KMS-11 (cell line): ENCODE measurements at regions not wholly inside any gene's neighbourhood (a gene's known extent, or its start where the extent isn't known, plus 50 kb on each side); places are given as distances from the start of the nearest gene placed in this dataset.

Experiments
- H2AFZ ChIP-seq: fragments of 200-600 bp; sonication (generic); 2 replicates; pipeline ENCODE4 v1.6.1; 2016; ENCODE audit warnings: antibody characterized with exemption, mixed run types, low read depth
- H3K27ac ChIP-seq: fragments of 200-600 bp; sonication (generic); 2 replicates; pipeline ENCODE4 v1.6.1; 2016; ENCODE audit warnings: mild to moderate bottlenecking, mixed run types
- H3K27me3 ChIP-seq: fragments of 200-600 bp; sonication (generic); 2 replicates; pipeline ENCODE4 v1.6.1; 2017; ENCODE audit warnings: mild to moderate bottlenecking, low read depth, mixed run types, moderate library complexity; ENCODE audit not compliant: insufficient read depth
- H3K36me3 ChIP-seq: fragments of 200-600 bp; sonication (generic); 2 replicates; pipeline ENCODE4 v1.6.1; 2017; ENCODE audit warnings: mild to moderate bottlenecking, mixed run types; ENCODE audit not compliant: insufficient read depth
- H3K4me1 ChIP-seq: fragments of 200-600 bp; sonication (generic); 2 replicates; pipeline ENCODE4 v1.6.1; 2016; ENCODE audit warnings: mild to moderate bottlenecking, low read depth, mixed run types; ENCODE audit not compliant: poor library complexity, severe bottlenecking
- H3K4me2 ChIP-seq: fragments of 200-600 bp; sonication (generic); 2 replicates; pipeline ENCODE4 v1.7.0; 2016; ENCODE audit warnings: mild to moderate bottlenecking, mixed run types
- H3K4me3 ChIP-seq: fragments of 200-600 bp; sonication (generic); IDR thresholded peaks from 2 replicates; pipeline ENCODE4 v1.6.1; 2017; ENCODE audit warnings: low read depth, low read length, mixed read lengths; ENCODE audit not compliant: insufficient read depth
- H3K79me2 ChIP-seq: fragments of 200-600 bp; sonication (generic); 2 replicates; pipeline ENCODE4 v1.6.1; 2016; ENCODE audit warnings: low read depth, mixed run types; ENCODE audit not compliant: insufficient read depth
- H3K9ac ChIP-seq: fragments of 200-600 bp; sonication (generic); 2 replicates; pipeline ENCODE4 v1.6.1; 2016; ENCODE audit warnings: mild to moderate bottlenecking, mixed run types
- H4K20me1 ChIP-seq: fragments of 200-600 bp; sonication (generic); 2 replicates; pipeline ENCODE4 v1.6.1; 2016; ENCODE audit warnings: mild to moderate bottlenecking, mixed run types; ENCODE audit not compliant: insufficient read depth
- TF ChIP-seq, protein P1 (sequence below): fragments of 200-600 bp; sonication (generic); conservative IDR thresholded peaks from 2 replicates; pipeline ENCODE4 v1.6.1; 2017; ENCODE audit warnings: low read depth, mild to moderate bottlenecking, antibody characterized with exemption, low read length, moderate library complexity, mixed read lengths

DNA sequence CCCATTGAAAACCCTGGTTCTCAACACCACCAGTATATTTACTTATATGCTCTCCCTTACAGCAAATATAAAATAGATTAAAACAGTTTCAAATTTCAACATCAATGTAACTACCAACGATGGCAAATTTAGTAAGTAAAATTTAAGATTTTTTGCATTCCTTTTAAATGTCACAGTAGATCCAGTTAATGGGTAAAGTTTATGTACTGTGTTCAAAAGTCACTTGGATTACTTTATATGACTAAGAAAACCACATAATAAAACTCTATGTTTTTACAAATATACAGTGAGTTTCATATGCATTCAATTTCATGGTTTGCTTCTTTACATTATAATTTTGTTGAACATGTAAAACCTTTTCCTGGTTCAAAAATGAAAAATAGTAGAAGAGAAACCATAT lies 364.6 kb downstream of the AASDHPPT start:
- no peak overlapping the region for H3K4me3 ChIP-seq
- TF ChIP-seq, protein P1, sequence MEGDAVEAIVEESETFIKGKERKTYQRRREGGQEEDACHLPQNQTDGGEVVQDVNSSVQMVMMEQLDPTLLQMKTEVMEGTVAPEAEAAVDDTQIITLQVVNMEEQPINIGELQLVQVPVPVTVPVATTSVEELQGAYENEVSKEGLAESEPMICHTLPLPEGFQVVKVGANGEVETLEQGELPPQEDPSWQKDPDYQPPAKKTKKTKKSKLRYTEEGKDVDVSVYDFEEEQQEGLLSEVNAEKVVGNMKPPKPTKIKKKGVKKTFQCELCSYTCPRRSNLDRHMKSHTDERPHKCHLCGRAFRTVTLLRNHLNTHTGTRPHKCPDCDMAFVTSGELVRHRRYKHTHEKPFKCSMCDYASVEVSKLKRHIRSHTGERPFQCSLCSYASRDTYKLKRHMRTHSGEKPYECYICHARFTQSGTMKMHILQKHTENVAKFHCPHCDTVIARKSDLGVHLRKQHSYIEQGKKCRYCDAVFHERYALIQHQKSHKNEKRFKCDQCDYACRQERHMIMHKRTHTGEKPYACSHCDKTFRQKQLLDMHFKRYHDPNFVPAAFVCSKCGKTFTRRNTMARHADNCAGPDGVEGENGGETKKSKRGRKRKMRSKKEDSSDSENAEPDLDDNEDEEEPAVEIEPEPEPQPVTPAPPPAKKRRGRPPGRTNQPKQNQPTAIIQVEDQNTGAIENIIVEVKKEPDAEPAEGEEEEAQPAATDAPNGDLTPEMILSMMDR = no peak
- no peaks in the 10 kb centered on the region for H3K36me3 ChIP-seq
- no peaks in the 10 kb centered on the region for H3K4me1 ChIP-seq
- no peaks in the 10 kb centered on the region for H3K79me2 ChIP-seq
- no peak overlapping the region for H3K9ac ChIP-seq
- no peaks in the 10 kb centered on the region for H3K27me3 ChIP-seq
- no peak overlapping the region for H3K4me2 ChIP-seq
- H4K20me1 ChIP-seq = no peaks in the 10 kb centered on the region
- no peak overlapping the region for H3K27ac ChIP-seq
- no peak overlapping the region for H2AFZ ChIP-seq

DNA sequence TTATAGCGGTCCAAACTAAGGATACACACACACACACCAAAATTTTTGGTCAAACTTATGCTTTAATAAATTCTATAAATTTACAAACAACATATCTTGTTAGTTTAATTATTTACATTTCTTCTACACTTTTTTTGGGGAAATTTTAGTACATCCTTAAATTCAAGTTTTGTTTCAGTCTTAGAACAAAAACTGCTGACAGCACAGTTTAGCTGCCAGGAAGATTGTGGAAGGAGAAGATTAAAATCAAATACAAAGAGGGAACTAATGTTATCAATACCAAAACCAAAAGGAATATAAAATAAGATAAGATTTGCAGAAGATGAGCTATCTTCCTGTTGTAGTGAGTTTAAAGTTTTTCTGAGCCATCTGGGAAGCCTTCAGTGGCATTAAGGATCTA lies 368.8 kb downstream of the AASDHPPT start:
- H3K4me1 ChIP-seq = no peaks in the 10 kb centered on the region
- TF ChIP-seq, protein P1 = no peak
- no peaks in the 10 kb centered on the region for H3K27me3 ChIP-seq
- no peaks in the 10 kb centered on the region for H3K36me3 ChIP-seq
- no peak overlapping the region for H3K4me2 ChIP-seq
- H3K4me3 ChIP-seq = no peak overlapping the region
- H2AFZ ChIP-seq = no peak overlapping the region
- no peak overlapping the region for H3K9ac ChIP-seq
- no peak overlapping the region for H3K27ac ChIP-seq
- H4K20me1 ChIP-seq = no peaks in the 10 kb centered on the region
- H3K79me2 ChIP-seq = no peaks in the 10 kb centered on the region

DNA sequence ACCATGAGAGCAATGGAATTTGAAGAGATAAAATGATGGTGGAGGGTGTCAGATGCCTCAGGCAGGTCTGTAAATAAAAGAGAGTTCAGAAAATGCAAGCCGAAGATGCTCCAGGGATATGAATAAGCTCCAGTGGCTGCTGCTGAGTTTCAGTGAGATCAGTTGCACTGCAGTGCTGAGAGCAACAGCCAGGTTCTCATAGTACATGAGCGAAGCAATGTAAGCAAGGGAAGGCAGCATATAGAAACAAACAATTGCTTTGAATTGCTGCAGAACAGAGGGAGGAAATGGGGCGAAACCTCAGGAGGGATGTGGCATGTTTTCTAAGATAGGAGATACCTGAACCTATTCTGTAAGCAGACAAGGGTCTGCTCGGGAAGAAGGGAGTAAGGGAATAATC lies 369.5 kb downstream of the AASDHPPT start:
- no peak overlapping the region for H3K4me2 ChIP-seq
- no peaks in the 10 kb centered on the region for H4K20me1 ChIP-seq

GRCh38 chr11:106447631-106448191 lies 370.2 kb downstream of the AASDHPPT start:
- H3K9ac ChIP-seq = no peak overlapping the region
- TF ChIP-seq, protein P1 = no peak
- no peak overlapping the region for H3K4me3 ChIP-seq
- H2AFZ ChIP-seq = no peak overlapping the region
- H3K4me1 ChIP-seq = no peaks in the 10 kb centered on the region
- H3K36me3 ChIP-seq = no peaks in the 10 kb centered on the region
- no peak overlapping the region for H3K27ac ChIP-seq
- no peak overlapping the region for H3K4me2 ChIP-seq
- H3K27me3 ChIP-seq = no peaks in the 10 kb centered on the region
- no peaks in the 10 kb centered on the region for H3K79me2 ChIP-seq
- H4K20me1 ChIP-seq = no peaks in the 10 kb centered on the region

More for the DNA sequence above, 369.5 kb downstream of the AASDHPPT start:
- Histone ChIP-seq H3K27me3 (no peaks in the 10 kb centered on the region), H3K27ac (no peak overlapping the region), H3K4me1 (no peaks in the 10 kb centered on the region), H3K79me2 (no peaks in the 10 kb centered on the region), H3K9ac (no peak overlapping the region), H3K4me3 (no peak overlapping the region), H2AFZ (no peak overlapping the region), H3K36me3 (no peaks in the 10 kb centered on the region)
- TF ChIP-seq, protein P1 = no peak
